ENCODE measurements at regions not wholly inside any gene's neighbourhood (a gene's known extent, or its start where the extent isn't known, plus 50 kb on each side); places are given as distances from the start of the nearest gene placed in this dataset.
A peak's percentile ranks its signal among the peaks of the same experiment; 100 is the strongest.
"Not testable (repeated sequence)": the region's sequence is repeated elsewhere in the genome, so short reads cannot be mapped to it uniquely, and the experiment has no call there.

- DNase-seq (ENCODE audit: low spot score): no peak
These were observed 1264.5 kb upstream of the PHF14 start for GRCh38 chr7:9709216-9709615.

GRCh38 chr7:9711259-9711918 is 1262.3 kb upstream of the PHF14 start:
- DNase-seq (ENCODE audit: low spot score): no peak

- DNase-seq (ENCODE audit: low spot score): peak; percentile 8
These were observed 1255.5 kb upstream of the PHF14 start for GRCh38 chr7:9718071-9718661.

- DNase-seq (ENCODE audit: low spot score): no peak
These were observed 1254.4 kb upstream of the PHF14 start for GRCh38 chr7:9719303-9719702.

GRCh38 chr7:9719721-9720120 is 1254.0 kb upstream of the PHF14 start:
- no peak for DNase-seq (ENCODE audit: low spot score)

- DNase-seq (ENCODE audit: low spot score): not testable (repeated sequence)
These were observed 1247.6 kb upstream of the PHF14 start for GRCh38 chr7:9725940-9726663.

GRCh38 chr7:9726811-9727210 is 1246.9 kb upstream of the PHF14 start:
- DNase-seq (ENCODE audit: low spot score): not testable (repeated sequence)

GRCh38 chr7:9727467-9727869 is 1246.2 kb upstream of the PHF14 start:
- DNase-seq (ENCODE audit: low spot score): not testable (repeated sequence)

- not testable (repeated sequence) for DNase-seq (ENCODE audit: low spot score)
These were observed 1245.5 kb upstream of the PHF14 start for GRCh38 chr7:9728014-9728657.

GRCh38 chr7:9752033-9752432 is 1221.6 kb upstream of the PHF14 start:
- no peak for DNase-seq (ENCODE audit: low spot score)

- no peak for DNase-seq (ENCODE audit: low spot score)
These were observed 1212.4 kb upstream of the PHF14 start for GRCh38 chr7:9761224-9761623.

GRCh38 chr7:9776900-9777299 is 1196.8 kb upstream of the PHF14 start:
- DNase-seq (ENCODE audit: low spot score): no peak

- no peak for DNase-seq (ENCODE audit: low spot score)
These were observed 1195.3 kb upstream of the PHF14 start for GRCh38 chr7:9778367-9778766.

GRCh38 chr7:9781710-9782109 is 1192.0 kb upstream of the PHF14 start:
- no peak for DNase-seq (ENCODE audit: low spot score)

- no peak for DNase-seq (ENCODE audit: low spot score)
These were observed 1191.4 kb upstream of the PHF14 start for GRCh38 chr7:9782275-9782674.

GRCh38 chr7:9785211-9785610 is 1188.5 kb upstream of the PHF14 start:
- no peak for DNase-seq (ENCODE audit: low spot score)

GRCh38 chr7:9796241-9796640 is 1177.4 kb upstream of the PHF14 start:
- DNase-seq (ENCODE audit: low spot score): no peak

GRCh38 chr7:9822458-9823290 is 1151.0 kb upstream of the PHF14 start:
- DNase-seq (ENCODE audit: low spot score): no peak

- DNase-seq (ENCODE audit: low spot score): no peak
These were observed 1138.5 kb upstream of the PHF14 start for GRCh38 chr7:9835199-9835598.

GRCh38 chr7:9836671-9837070 is 1137.0 kb upstream of the PHF14 start:
- DNase-seq (ENCODE audit: low spot score): no peak

- DNase-seq (ENCODE audit: low spot score): no peak
These were observed 1131.4 kb upstream of the PHF14 start for GRCh38 chr7:9842301-9842700.

GRCh38 chr7:9846902-9847301 is 1126.8 kb upstream of the PHF14 start:
- no peak for DNase-seq (ENCODE audit: low spot score)
